22Rv1 (cell line): ENCODE measurements at regions not wholly inside any gene's neighbourhood (a gene's known extent, or its start where the extent isn't known, plus 50 kb on each side); places are given as distances from the start of the nearest gene placed in this dataset.

Experiments used
- H3K27ac ChIP-seq: fragments of 450-650 bp; 2 replicates; pipeline ENCODE4 v1.5.1; 2017
- ZFX ChIP-seq: fragments of 450-650 bp; IDR thresholded peaks from 2 replicates; pipeline ENCODE4 v1.6.1; 2017; ENCODE audit warnings: antibody characterized with exemption, borderline replicate concordance
- TF ChIP-seq, protein P1 (sequence below): fragments of 450-650 bp; IDR thresholded peaks from 2 replicates; pipeline ENCODE4 v1.5.1; 2017; ENCODE audit warnings: mild to moderate bottlenecking

DNA sequence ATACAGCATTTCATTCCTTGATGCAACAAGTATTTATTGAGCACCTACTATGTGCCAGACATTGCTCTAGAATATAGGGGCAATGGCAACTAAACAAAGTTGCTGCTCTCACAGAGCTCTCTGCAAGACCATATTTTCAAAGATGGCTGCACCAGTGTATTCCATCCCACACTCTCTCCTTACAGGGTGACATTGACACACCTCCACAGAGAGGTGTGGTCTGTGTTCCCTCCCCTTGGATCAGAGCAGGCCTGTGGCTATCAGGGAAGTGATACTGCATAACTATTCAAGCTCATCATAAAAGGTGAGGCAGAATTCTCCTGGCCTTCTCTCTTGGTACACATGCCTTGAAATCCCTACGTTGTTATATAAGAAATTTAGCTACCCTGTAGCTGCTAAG, 95.3 kb upstream of the SOD3 start:
- no peak for TF ChIP-seq ZFX
- TF ChIP-seq, protein P1, sequence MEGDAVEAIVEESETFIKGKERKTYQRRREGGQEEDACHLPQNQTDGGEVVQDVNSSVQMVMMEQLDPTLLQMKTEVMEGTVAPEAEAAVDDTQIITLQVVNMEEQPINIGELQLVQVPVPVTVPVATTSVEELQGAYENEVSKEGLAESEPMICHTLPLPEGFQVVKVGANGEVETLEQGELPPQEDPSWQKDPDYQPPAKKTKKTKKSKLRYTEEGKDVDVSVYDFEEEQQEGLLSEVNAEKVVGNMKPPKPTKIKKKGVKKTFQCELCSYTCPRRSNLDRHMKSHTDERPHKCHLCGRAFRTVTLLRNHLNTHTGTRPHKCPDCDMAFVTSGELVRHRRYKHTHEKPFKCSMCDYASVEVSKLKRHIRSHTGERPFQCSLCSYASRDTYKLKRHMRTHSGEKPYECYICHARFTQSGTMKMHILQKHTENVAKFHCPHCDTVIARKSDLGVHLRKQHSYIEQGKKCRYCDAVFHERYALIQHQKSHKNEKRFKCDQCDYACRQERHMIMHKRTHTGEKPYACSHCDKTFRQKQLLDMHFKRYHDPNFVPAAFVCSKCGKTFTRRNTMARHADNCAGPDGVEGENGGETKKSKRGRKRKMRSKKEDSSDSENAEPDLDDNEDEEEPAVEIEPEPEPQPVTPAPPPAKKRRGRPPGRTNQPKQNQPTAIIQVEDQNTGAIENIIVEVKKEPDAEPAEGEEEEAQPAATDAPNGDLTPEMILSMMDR, result no peak
- H3K27ac ChIP-seq, result no peak overlapping the region

DNA sequence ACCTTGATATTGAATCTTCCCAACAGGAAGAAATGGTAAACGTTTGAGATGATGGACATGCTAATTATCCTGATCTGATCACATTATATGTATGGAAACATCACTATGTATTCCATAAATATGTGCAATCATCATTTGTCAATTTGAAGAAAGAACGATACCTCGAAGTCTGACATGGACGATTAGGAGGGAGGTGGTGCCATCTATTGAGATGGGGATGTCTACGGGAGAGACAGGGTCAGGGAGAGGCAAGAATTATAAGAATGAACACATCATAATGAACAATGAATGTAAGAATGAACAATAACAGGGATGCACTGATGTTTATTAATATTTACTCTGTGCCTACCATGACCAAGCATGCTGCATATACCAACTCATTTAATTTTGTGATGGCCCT, 93.7 kb upstream of the SOD3 start:
- TF ChIP-seq, protein P1, result no peak
- no peak for TF ChIP-seq ZFX
- no peak overlapping the region for H3K27ac ChIP-seq

DNA sequence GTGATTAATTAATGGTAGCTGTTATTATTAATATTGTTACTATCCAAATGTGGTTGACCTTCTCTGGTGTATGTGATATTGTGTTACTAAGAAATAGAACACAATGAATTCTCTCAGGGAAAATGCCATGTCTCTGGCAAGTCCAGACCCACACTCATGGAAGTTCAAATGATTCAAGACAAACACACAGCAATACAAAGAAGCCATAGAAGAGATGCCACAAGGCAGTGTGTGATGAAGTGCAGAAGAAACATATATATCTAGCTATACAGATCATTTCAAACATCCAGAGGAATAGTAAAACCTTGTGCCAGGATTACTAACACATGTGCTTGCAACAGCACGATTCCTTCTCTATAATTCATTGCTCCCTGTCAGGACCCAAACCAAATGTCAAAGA, 93.1 kb upstream of the SOD3 start:
- H3K27ac ChIP-seq, result no peak overlapping the region
- TF ChIP-seq, protein P1, result no peak
- TF ChIP-seq ZFX, result no peak

DNA sequence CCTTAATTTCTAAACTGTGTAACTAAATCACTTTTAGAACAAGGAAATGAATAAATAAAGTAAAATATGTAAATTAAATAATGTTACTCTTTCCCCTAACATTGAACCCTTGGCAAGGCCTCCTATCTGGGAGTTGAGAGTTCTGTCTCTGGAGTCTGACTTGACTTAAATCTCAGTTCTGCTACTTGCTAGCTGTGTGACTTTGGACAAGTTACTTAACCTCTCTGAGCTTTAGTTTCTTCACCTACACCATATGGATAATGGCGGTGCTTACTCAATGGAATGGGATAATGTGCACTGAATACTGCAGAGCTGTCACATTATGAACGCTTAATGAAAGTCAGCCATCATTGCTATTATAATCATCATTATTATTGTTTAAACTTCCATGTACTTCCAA, 92.1 kb upstream of the SOD3 start:
- H3K27ac ChIP-seq, result no peak overlapping the region
- TF ChIP-seq ZFX, result no peak
- TF ChIP-seq, protein P1, result no peak

DNA sequence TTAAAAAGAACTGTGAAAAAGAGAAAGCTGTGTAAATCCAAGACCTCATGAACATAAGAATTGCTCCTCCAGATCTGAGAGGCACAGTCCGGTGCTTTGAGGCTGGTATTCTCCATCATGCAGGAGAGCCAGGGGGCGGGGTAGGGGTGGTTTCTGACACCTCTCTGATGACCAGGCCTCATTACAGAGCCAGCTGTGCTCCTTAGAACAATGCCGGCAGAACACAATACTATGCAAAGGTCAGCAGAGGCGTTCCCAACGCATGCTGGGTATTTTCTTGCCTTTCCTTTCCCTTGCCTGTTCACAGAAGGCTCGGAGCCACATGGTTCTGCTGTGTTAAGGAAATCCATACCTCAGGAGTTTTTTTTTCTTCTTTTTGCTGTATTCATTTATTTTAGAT, 91.2 kb upstream of the SOD3 start:
- no peak overlapping the region for H3K27ac ChIP-seq
- TF ChIP-seq, protein P1, result no peak
- no peak for TF ChIP-seq ZFX

DNA sequence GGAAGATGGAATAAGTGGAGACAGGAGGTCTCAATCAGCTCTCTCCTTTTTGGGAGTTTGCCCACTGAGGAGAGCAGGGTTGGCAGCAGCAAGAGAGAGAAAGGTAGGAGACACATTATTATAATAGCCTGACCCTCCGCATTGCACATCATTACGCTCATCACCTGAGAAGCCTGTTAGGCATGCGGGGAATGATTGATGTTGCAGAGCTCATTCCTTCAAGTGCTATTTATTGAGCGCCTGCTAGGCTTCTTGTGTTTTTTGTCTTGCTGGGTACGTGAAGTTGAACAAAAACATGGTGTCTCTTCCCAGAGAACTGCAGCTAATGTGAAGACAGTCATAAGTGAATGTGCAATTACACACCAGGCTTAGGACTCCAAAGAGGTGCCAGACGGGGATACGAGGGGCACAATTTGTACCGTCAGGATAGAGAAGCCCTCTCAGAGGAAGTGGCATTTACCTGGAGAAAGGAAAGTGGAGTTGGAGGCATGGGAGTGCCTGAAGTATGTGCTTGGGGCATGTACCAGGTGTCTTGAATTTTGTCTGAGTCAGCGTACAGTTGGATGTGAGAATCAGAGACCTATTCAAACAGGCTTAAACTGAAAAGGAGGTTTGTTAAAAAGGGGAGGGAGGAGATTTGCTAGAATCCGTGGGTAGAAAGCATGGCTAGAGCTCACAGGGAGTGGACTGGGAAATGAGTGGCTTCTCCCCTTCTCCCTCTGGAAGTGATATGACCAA, 90.2 kb upstream of the SOD3 start:
- H3K27ac ChIP-seq, result no peak overlapping the region
- TF ChIP-seq, protein P1, result no peak
- no peak for TF ChIP-seq ZFX

DNA sequence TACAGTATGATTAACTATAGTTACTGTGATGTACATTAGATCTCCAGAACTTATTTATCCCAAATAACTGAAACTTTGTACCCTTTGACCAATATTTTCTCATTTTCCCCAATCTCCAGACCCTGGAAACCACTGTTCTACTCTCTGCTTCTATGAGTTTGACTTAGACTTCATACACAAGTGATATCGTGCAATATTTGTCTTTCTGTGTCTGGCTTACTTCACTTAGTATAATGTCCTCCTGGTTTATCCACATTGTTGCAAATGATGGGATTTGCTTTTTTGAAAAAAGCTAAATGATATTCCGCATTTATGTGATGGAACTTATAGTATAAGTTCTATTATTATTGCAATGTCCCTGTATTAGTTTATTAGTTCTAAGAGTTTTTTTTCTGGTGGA, 81.8 kb upstream of the SOD3 start:
- H3K27ac ChIP-seq, result no peak overlapping the region
- TF ChIP-seq, protein P1, result no peak
- TF ChIP-seq ZFX, result no peak
